ENCODE measurements at regions not wholly inside any gene's neighbourhood (a gene's known extent, or its start where the extent isn't known, plus 50 kb on each side); places are given as distances from the start of the nearest gene placed in this dataset.

- no peaks in the 10 kb centered on the region for H3K36me3 ChIP-seq (ENCODE audit: control insufficient read depth in 4 of 4, insufficient read depth in 3 of 4, low read depth in 1 of 4, low read length in 3 of 4)
- TF ChIP-seq HNF4G (IDR thresholded peaks at IDR 0.05) (no peak), RXRA (IDR thresholded peaks at IDR 0.05) (no peak), GABPA (IDR thresholded peaks at IDR 0.05 in 1 of 2, conservative IDR thresholded peaks at IDR 0.05 in 1 of 2) (no peak), EGR1 (IDR thresholded peaks at IDR 0.05; ENCODE audit: low read depth in 2 of 2) (no peak), RAD21 (IDR thresholded peaks at IDR 0.05) (no peak), FOXA2 (IDR thresholded peaks at IDR 0.05) (no peak), FOXA1 (IDR thresholded peaks at IDR 0.05) (no peak), MAX (IDR thresholded peaks at IDR 0.05) (no peak), REST (IDR thresholded peaks at IDR 0.05) (no peak), SP1 (IDR thresholded peaks at IDR 0.05) (no peak), ZBTB33 (IDR thresholded peaks at IDR 0.05) (no peak)
- no peak overlapping the region for H3K27ac ChIP-seq (ENCODE audit: low read depth in 1 of 2, low read length in 2 of 2)
- H3K9me3 ChIP-seq (ENCODE audit: control insufficient read depth in 4 of 4, low read length in 3 of 4): no peaks in the 10 kb centered on the region
- WGBS: 80% methylated on average over 5 of the region's 5 CpGs
- H3K4me3 ChIP-seq (ENCODE audit: low read depth in 1 of 3, low read length in 3 of 3): no peak overlapping the region
- peaks cover 0 to 2% (median 0%) of the 10 kb centered on the region in 4 donors for H3K27me3 ChIP-seq (ENCODE audit: control insufficient read depth in 4 of 4, insufficient read depth in 4 of 4, low read length in 3 of 4)
- no peak overlapping the region for H3K9ac ChIP-seq (ENCODE audit: low read depth in 1 of 2, low read length in 2 of 2)
- DNase-seq (ENCODE audit: low spot score): no peak
- H3K4me1 ChIP-seq (ENCODE audit: control insufficient read depth in 4 of 4, insufficient read depth in 4 of 4, low read length in 3 of 4): no peaks in the 10 kb centered on the region
Observed at GRCh38 chr18:39506581-39507330, 1941.2 kb upstream of the CELF4 start.

- 86% methylated on average over 3 of the region's 3 CpGs for WGBS
- no peaks in the 10 kb centered on the region for H3K27me3 ChIP-seq (ENCODE audit: control insufficient read depth in 4 of 4, insufficient read depth in 4 of 4, low read length in 3 of 4)
- H3K27ac ChIP-seq (ENCODE audit: low read depth in 1 of 2, low read length in 2 of 2): no peak overlapping the region
- DNase-seq (ENCODE audit: low spot score): no peak
- TF ChIP-seq REST (IDR thresholded peaks at IDR 0.05) (no peak), EGR1 (IDR thresholded peaks at IDR 0.05; ENCODE audit: low read depth in 2 of 2) (no peak), GABPA (IDR thresholded peaks at IDR 0.05 in 1 of 2, conservative IDR thresholded peaks at IDR 0.05 in 1 of 2) (no peak), SP1 (IDR thresholded peaks at IDR 0.05) (no peak), MAX (IDR thresholded peaks at IDR 0.05) (no peak), RXRA (IDR thresholded peaks at IDR 0.05) (no peak), YY1 (IDR thresholded peaks at IDR 0.05) (no peak), HNF4G (IDR thresholded peaks at IDR 0.05) (no peak), RAD21 (IDR thresholded peaks at IDR 0.05) (no peak), HNF4A (conservative IDR thresholded peaks at IDR 0.05) (no peak), TAF1 (conservative IDR thresholded peaks at IDR 0.05) (no peak)
- no peaks in the 10 kb centered on the region for H3K4me1 ChIP-seq (ENCODE audit: control insufficient read depth in 4 of 4, insufficient read depth in 4 of 4, low read length in 3 of 4)
- no peaks in the 10 kb centered on the region for H3K36me3 ChIP-seq (ENCODE audit: control insufficient read depth in 4 of 4, insufficient read depth in 3 of 4, low read depth in 1 of 4, low read length in 3 of 4)
- no peak overlapping the region for H3K4me3 ChIP-seq (ENCODE audit: low read depth in 1 of 3, low read length in 3 of 3)
- no peaks in the 10 kb centered on the region for H3K9me3 ChIP-seq (ENCODE audit: control insufficient read depth in 4 of 4, low read length in 3 of 4)
- no peak overlapping the region for H3K9ac ChIP-seq (ENCODE audit: low read depth in 1 of 2, low read length in 2 of 2)
Observed at GRCh38 chr18:39500306-39500705, 1934.7 kb upstream of the CELF4 start.

Measured in liver (tissue), 7 donors.